PFSK-1 (cell line): ENCODE measurements at regions not wholly inside any gene's neighbourhood (a gene's known extent, or its start where the extent isn't known, plus 50 kb on each side); places are given as distances from the start of the nearest gene placed in this dataset.

Source experiments
- FOXP2 ChIP-seq: optimal IDR thresholded peaks from 2 replicates; pipeline ENCODE3; 2011; ENCODE audit warnings: borderline replicate concordance, control low read depth, inconsistent platforms; ENCODE audit not compliant: insufficient read depth; ENCODE audit errors: extremely low read length, extremely low read depth
- POLR2AphosphoS5 ChIP-seq: IDR thresholded peaks from 2 replicates; pipeline ENCODE4 v1.6.1; 2012; ENCODE audit warnings: low read depth, mild to moderate bottlenecking, control low read depth, low read length, moderate library complexity
- REST ChIP-seq, 2 experiments: IDR thresholded peaks; 2 replicates each; pipeline versions ENCODE4 v1.6.1 to v1.8.0; 2011 to 2012; ENCODE audit warnings: low read depth in 2 of 2, low read length in 2 of 2, control low read depth in 1 of 2, inconsistent platforms in 1 of 2, mild to moderate bottlenecking in 1 of 2, moderate library complexity in 1 of 2; ENCODE audit not compliant: insufficient read depth in 1 of 2
- SIN3A ChIP-seq: IDR thresholded peaks from 2 replicates; pipeline ENCODE4 v1.6.1; 2012; ENCODE audit warnings: mild to moderate bottlenecking, low read length, moderate library complexity, borderline replicate concordance; ENCODE audit not compliant: insufficient read depth
- TAF1 ChIP-seq: IDR thresholded peaks from 2 replicates; pipeline ENCODE4 v1.6.1; 2012; ENCODE audit warnings: low read length, control low read depth, borderline replicate concordance; ENCODE audit not compliant: insufficient read depth

DNA sequence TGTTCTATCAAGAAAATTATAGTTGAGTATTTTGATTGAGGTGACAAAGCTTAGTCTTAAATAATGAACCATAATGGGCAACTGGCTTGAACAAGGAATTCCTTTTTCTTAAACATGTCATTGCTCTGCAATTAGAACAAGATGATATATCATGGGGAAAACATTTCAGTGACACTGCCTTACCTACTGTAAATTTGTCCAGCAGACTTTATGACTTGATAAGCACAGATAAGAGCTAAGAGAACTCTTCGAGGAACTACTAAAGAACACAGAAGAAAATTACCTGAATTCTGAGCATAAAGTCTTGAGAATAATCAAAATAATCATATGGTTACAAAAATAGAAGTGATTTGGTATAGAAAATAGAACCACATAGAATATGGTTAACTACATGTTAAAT lies 257.8 kb downstream of the PDHA2 start:
- no peak for TF ChIP-seq REST (IDR thresholded peaks at IDR 0.05; ENCODE audit: insufficient read depth in 1 of 2, low read depth in 2 of 2, low read length in 2 of 2)
- TF ChIP-seq FOXP2: no peak
- no peak for TF ChIP-seq POLR2AphosphoS5
- TF ChIP-seq SIN3A: no peak
- TF ChIP-seq TAF1: no peak
